OCI-M1 (cell line): ENCODE measurements at regions not wholly inside any gene's neighbourhood (a gene's known extent, or its start where the extent isn't known, plus 50 kb on each side); places are given as distances from the start of the nearest gene placed in this dataset.

Source experiments
- DNase-seq: peaks from one replicate; lab custom pipeline; 2025; lab: John Stamatoyannopoulos, UW

- no peak for DNase-seq
Observed at GRCh38 chr7:117929237-117929636, 56.0 kb upstream of the CTTNBP2 start.

GRCh38 chr7:117931314-117931713 is 58.1 kb upstream of the CTTNBP2 start:
- DNase-seq = peak; percentile 8

GRCh38 chr7:117937049-117937752 is 64.0 kb upstream of the CTTNBP2 start:
- DNase-seq = no peak

- DNase-seq = no peak
Observed at GRCh38 chr7:117937753-117938483, 64.7 kb upstream of the CTTNBP2 start.

- peak; percentile 96 for DNase-seq
Observed at GRCh38 chr7:117941138-117941810, 68.0 kb upstream of the CTTNBP2 start.

GRCh38 chr7:117942780-117943179 is 69.5 kb upstream of the CTTNBP2 start:
- DNase-seq = no peak

GRCh38 chr7:117944886-117945285 is 71.6 kb upstream of the CTTNBP2 start:
- DNase-seq = no peak

- DNase-seq = no peak
Observed at GRCh38 chr7:117946151-117946633, 73.0 kb upstream of the CTTNBP2 start.

GRCh38 chr7:117949232-117949631 is 76.0 kb upstream of the CTTNBP2 start:
- peak; percentile 30 for DNase-seq

- DNase-seq = peak; percentile 74
Observed at GRCh38 chr7:117950601-117951260, 77.5 kb upstream of the CTTNBP2 start.

- DNase-seq = no peak
Observed at GRCh38 chr7:117951285-117951684, 78.0 kb upstream of the CTTNBP2 start.

GRCh38 chr7:117951691-117952280 is 78.5 kb upstream of the CTTNBP2 start:
- DNase-seq = no peak

- no peak for DNase-seq
Observed at GRCh38 chr7:117955046-117955445, 81.8 kb upstream of the CTTNBP2 start.

GRCh38 chr7:117960351-117960750 is 87.1 kb upstream of the CTTNBP2 start:
- no peak for DNase-seq

- no peak for DNase-seq
Observed at GRCh38 chr7:117961235-117961634, 88.0 kb upstream of the CTTNBP2 start.

- DNase-seq = no peak
Observed at GRCh38 chr7:117962366-117962994, 89.2 kb upstream of the CTTNBP2 start.

- no peak for DNase-seq
Observed at GRCh38 chr7:117963264-117964197, 90.3 kb upstream of the CTTNBP2 start.

GRCh38 chr7:117970801-117971200 is 97.6 kb upstream of the CTTNBP2 start:
- no peak for DNase-seq

GRCh38 chr7:117971556-117972244 is 98.5 kb upstream of the CTTNBP2 start:
- DNase-seq = no peak

GRCh38 chr7:117972606-117973005 is 99.4 kb upstream of the CTTNBP2 start:
- DNase-seq = no peak
